HEK293 (cell line): ENCODE measurements at regions not wholly inside any gene's neighbourhood (a gene's known extent, or its start where the extent isn't known, plus 50 kb on each side); places are given as distances from the start of the nearest gene placed in this dataset.

Experiments used
- CTCF ChIA-PET: fragments of 350-600 bp; formaldehyde crosslinking; extraction: SDS; loops from one replicate; lab custom pipeline; 2021; ENCODE audit warnings: antibody characterized with exemption; lab: Yijun Ruan, JAX
- POLR2A ChIA-PET: fragments of 300-600 bp; formaldehyde crosslinking; extraction: SDS; loops from one replicate; lab custom pipeline; 2020; ENCODE audit warnings: antibody characterized with exemption, inconsistent platforms; lab: Yijun Ruan, JAX
- H3K27ac ChIP-seq: fragments of 200-500 bp; sonication (Bioruptor generic); 2 replicates; pipeline ENCODE4 v1.5.1; 2014; ENCODE audit warnings: low read depth, low read length, control low read depth, inconsistent platforms; ENCODE audit errors: extremely low read depth
- H3K36me3 ChIP-seq, 2 experiments: fragments of 200-500 bp in 1 of 2; sonication (Bioruptor generic) in 1 of 2; 1 replicate in 1 of 2; 2 replicates in 1 of 2; pipeline ENCODE4 v1.5.1; 2014 to 2017; ENCODE audit warnings: inconsistent platforms in 2 of 2, low read length in 2 of 2; ENCODE audit not compliant: control insufficient read depth in 2 of 2, insufficient read depth in 1 of 2
- H3K4me1 ChIP-seq: fragments of 200-500 bp; sonication (Bioruptor generic); 2 replicates; pipeline ENCODE4 v1.5.1; 2014; ENCODE audit warnings: mild to moderate bottlenecking, low read length, inconsistent platforms; ENCODE audit not compliant: control insufficient read depth, insufficient read depth
- H3K4me3 ChIP-seq: 2 replicates; pipeline ENCODE4 v1.5.1; 2011; ENCODE audit warnings: low read depth, mild to moderate bottlenecking, control low read depth, low read length, moderate library complexity
- H3K9me3 ChIP-seq: fragments of 200-500 bp; sonication (Bioruptor generic); 2 replicates; pipeline ENCODE4 v1.5.1; 2014; ENCODE audit warnings: low read depth, low read length, inconsistent platforms; ENCODE audit not compliant: control insufficient read depth, insufficient read depth
- BCL11B ChIP-seq: fragments of 450-650 bp; formaldehyde crosslinking; IDR thresholded peaks from 2 replicates; pipeline ENCODE4 v1.5.1; 2016; ENCODE audit warnings: low read depth, missing biosample characterization, missing genetic modification characterization
- KLF16 ChIP-seq: fragments of 450-650 bp; formaldehyde crosslinking; IDR thresholded peaks from 2 replicates; pipeline ENCODE4 v1.5.1; 2017; ENCODE audit warnings: missing biosample characterization, missing genetic modification characterization
- OVOL3 ChIP-seq: fragments of 450-650 bp; formaldehyde crosslinking; IDR thresholded peaks from 2 replicates; pipeline ENCODE4 v1.5.1; 2016; ENCODE audit warnings: missing biosample characterization, missing genetic modification characterization
- PRDM2 ChIP-seq: fragments of 450-650 bp; formaldehyde crosslinking; IDR thresholded peaks from 2 replicates; pipeline ENCODE4 v1.5.1; 2016; ENCODE audit warnings: missing biosample characterization, missing genetic modification characterization, borderline replicate concordance
- SP3 ChIP-seq: fragments of 450-650 bp; formaldehyde crosslinking; IDR thresholded peaks from 2 replicates; pipeline ENCODE4 v1.5.1; 2016; ENCODE audit warnings: missing biosample characterization, missing genetic modification characterization
- TCF7L2 ChIP-seq: IDR thresholded peaks from 2 replicates; pipeline ENCODE4 v1.6.1; 2011; ENCODE audit warnings: low read depth, mild to moderate bottlenecking, inconsistent platforms, low read length, moderate library complexity, borderline replicate concordance
- TRIM28 ChIP-seq: IDR thresholded peaks from 2 replicates; pipeline ENCODE4 v1.6.1; 2011; ENCODE audit warnings: low read length, control low read depth, borderline replicate concordance
- ZFHX2 ChIP-seq: fragments of 450-650 bp; formaldehyde crosslinking; conservative IDR thresholded peaks from 2 replicates; pipeline ENCODE4 v1.5.1; 2016; ENCODE audit warnings: missing biosample characterization, missing genetic modification characterization
- ZFP69B ChIP-seq: fragments of 450-650 bp; formaldehyde crosslinking; IDR thresholded peaks from 2 replicates; pipeline ENCODE4 v1.5.1; 2016; ENCODE audit warnings: missing biosample characterization, missing genetic modification characterization
- ZNF114 ChIP-seq: fragments of 450-650 bp; formaldehyde crosslinking; IDR thresholded peaks from 2 replicates; pipeline ENCODE4 v1.5.0; 2017; ENCODE audit warnings: missing biosample characterization, missing genetic modification characterization
- ZNF239 ChIP-seq: fragments of 450-650 bp; formaldehyde crosslinking; IDR thresholded peaks from 2 replicates; pipeline ENCODE4 v1.5.1; 2016; ENCODE audit warnings: missing biosample characterization, missing genetic modification characterization
- ZNF266 ChIP-seq: fragments of 450-650 bp; formaldehyde crosslinking; IDR thresholded peaks from 2 replicates; pipeline ENCODE4 v1.5.1; 2016; ENCODE audit warnings: missing biosample characterization, missing genetic modification characterization, low read depth
- ZNF274 ChIP-seq, 2 experiments: fragments of 200-500 bp in 1 of 2; fragments of 450-650 bp in 1 of 2; sonication (Bioruptor generic) in 1 of 2; formaldehyde crosslinking in 1 of 2; IDR thresholded peaks; 2 replicates each; pipeline versions ENCODE4 v1.5.1 to v1.6.1; 2014 to 2016; ENCODE audit warnings: borderline replicate concordance in 1 of 2, inconsistent platforms in 1 of 2, low read length in 1 of 2, missing biosample characterization in 1 of 2, missing genetic modification characterization in 1 of 2
- ZNF324 ChIP-seq: fragments of 450-650 bp; formaldehyde crosslinking; IDR thresholded peaks from 2 replicates; pipeline ENCODE4 v1.5.1; 2016; ENCODE audit warnings: missing biosample characterization, missing genetic modification characterization
- ZNF433 ChIP-seq: fragments of 450-650 bp; formaldehyde crosslinking; IDR thresholded peaks from 2 replicates; pipeline ENCODE4 v1.5.1; 2016; ENCODE audit warnings: missing biosample characterization, missing genetic modification characterization, low read depth
- ZNF610 ChIP-seq: fragments of 450-650 bp; formaldehyde crosslinking; IDR thresholded peaks from 2 replicates; pipeline ENCODE4 v1.5.1; 2016; ENCODE audit warnings: missing biosample characterization, missing genetic modification characterization, borderline replicate concordance
- ZNF645 ChIP-seq: fragments of 450-650 bp; formaldehyde crosslinking; IDR thresholded peaks from 2 replicates; pipeline ENCODE4; 2016; ENCODE audit warnings: missing biosample characterization, missing genetic modification characterization
- ZNF707 ChIP-seq: fragments of 450-650 bp; formaldehyde crosslinking; IDR thresholded peaks from 2 replicates; pipeline ENCODE4 v1.5.1; 2016; ENCODE audit warnings: missing biosample characterization, missing genetic modification characterization
- ZNF768 ChIP-seq: fragments of 450-650 bp; formaldehyde crosslinking; IDR thresholded peaks from 2 replicates; pipeline ENCODE4 v1.5.1; 2018; ENCODE audit warnings: missing biosample characterization, mild to moderate bottlenecking, missing genetic modification characterization
- ZNF785 ChIP-seq: fragments of 450-650 bp; formaldehyde crosslinking; IDR thresholded peaks from 2 replicates; pipeline ENCODE4 v1.5.1; 2016; ENCODE audit warnings: missing biosample characterization, missing genetic modification characterization
- ZSCAN4 ChIP-seq: fragments of 450-650 bp; formaldehyde crosslinking; IDR thresholded peaks from 2 replicates; pipeline ENCODE4 v1.5.1; 2017; ENCODE audit warnings: missing biosample characterization, missing genetic modification characterization

- TF ChIP-seq ZNF433 (no peak), ZFHX2 (no peak), KLF16 (tag by site-specific recombination) (no peak), ZNF707 (tag by site-specific recombination) (no peak), ZNF610 (tag by site-specific recombination) (no peak), ZNF324 (tag by site-specific recombination) (no peak)
Observed at GRCh38 chr13:84470528-84470927, 588.3 kb upstream of the SLITRK1 start (continued).

- Histone ChIP-seq H3K27ac (no peak overlapping the region), H3K9me3 (no peaks in the 10 kb centered on the region), H3K4me3 (no peak overlapping the region), H3K36me3 (no peaks in the 10 kb centered on the region), H3K4me1 (no peaks in the 10 kb centered on the region)
- ChIA-PET CTCF (no interaction called here), POLR2A (no interaction called here)
- TF ChIP-seq ZNF768 (tag by site-specific recombination) (no peak), ZFP69B (no peak), ZNF266 (tag by site-specific recombination) (no peak), ZNF114 (tag by site-specific recombination) (no peak), ZNF274 (IDR thresholded peaks at IDR 0.05; ENCODE audit: low read length) (no peak), ZNF274 (tag by site-specific recombination; IDR thresholded peaks at IDR 0.05; ENCODE audit: borderline replicate concordance) (no peak), ZNF645 (no peak), TRIM28 (no peak), ZNF785 (tag by site-specific recombination) (no peak), ZSCAN4 (tag by site-specific recombination) (no peak), ZNF239 (no peak), TCF7L2 (no peak), SP3 (tag by site-specific recombination) (no peak), PRDM2 (tag by site-specific recombination) (no peak), BCL11B (tag by site-specific recombination) (no peak), OVOL3 (no peak)
Observed at GRCh38 chr13:84466461-84466860, 584.2 kb upstream of the SLITRK1 start.
